GM18505 (cell line): ENCODE measurements at regions not wholly inside any gene's neighbourhood (a gene's known extent, or its start where the extent isn't known, plus 50 kb on each side); places are given as distances from the start of the nearest gene placed in this dataset.

Experiments used
- ATAC-seq: cut with Tn5 transposase; IDR thresholded peaks from one replicate; pipeline ENCODE4 v1.9.1; 2021; ENCODE audit not compliant: unreplicated experiment
- POLR2A ChIP-seq: IDR thresholded peaks from 4 replicates; pipeline ENCODE4 v1.6.1; 2011; ENCODE audit warnings: borderline replicate concordance; ENCODE audit not compliant: insufficient read depth, insufficient read length; ENCODE audit errors: extremely low read depth

GRCh38 chr7:145696071-145696470, 420.5 kb upstream of the CNTNAP2 start:
- TF ChIP-seq POLR2A = no peak
- no peak for ATAC-seq

- no peak for TF ChIP-seq POLR2A
- no peak for ATAC-seq
These were observed 424.2 kb upstream of the CNTNAP2 start for GRCh38 chr7:145692237-145692950.

GRCh38 chr7:145691377-145691914, 425.2 kb upstream of the CNTNAP2 start:
- no peak for ATAC-seq

GRCh38 chr7:145681646-145682045, 435.0 kb upstream of the CNTNAP2 start:
- no peak for TF ChIP-seq POLR2A
- no peak for ATAC-seq

More at GRCh38 chr7:145691377-145691914, 425.2 kb upstream of the CNTNAP2 start:
- TF ChIP-seq POLR2A = no peak

- no peak for TF ChIP-seq POLR2A
- no peak for ATAC-seq
These were observed 435.4 kb upstream of the CNTNAP2 start for GRCh38 chr7:145681159-145681558.

- ATAC-seq = no peak
These were observed 450.9 kb upstream of the CNTNAP2 start for GRCh38 chr7:145665499-145666258.

GRCh38 chr7:145655666-145656065, 460.9 kb upstream of the CNTNAP2 start:
- TF ChIP-seq POLR2A = no peak
- ATAC-seq = no peak

More at GRCh38 chr7:145665499-145666258, 450.9 kb upstream of the CNTNAP2 start:
- TF ChIP-seq POLR2A = no peak

- no peak for ATAC-seq
These were observed 471.5 kb upstream of the CNTNAP2 start for GRCh38 chr7:145645135-145645515.

GRCh38 chr7:145644426-145645134, 472.0 kb upstream of the CNTNAP2 start:
- TF ChIP-seq POLR2A = no peak
- no peak for ATAC-seq

More at GRCh38 chr7:145645135-145645515, 471.5 kb upstream of the CNTNAP2 start:
- no peak for TF ChIP-seq POLR2A

- no peak for TF ChIP-seq POLR2A
These were observed 472.6 kb upstream of the CNTNAP2 start for GRCh38 chr7:145643981-145644380.

GRCh38 chr7:145633513-145633912, 483.1 kb upstream of the CNTNAP2 start:
- no peak for ATAC-seq
- TF ChIP-seq POLR2A = no peak

More at GRCh38 chr7:145643981-145644380, 472.6 kb upstream of the CNTNAP2 start:
- ATAC-seq = no peak

- ATAC-seq = no peak
These were observed 492.0 kb upstream of the CNTNAP2 start for GRCh38 chr7:145624618-145625017.

GRCh38 chr7:145605963-145606362, 510.6 kb upstream of the CNTNAP2 start:
- no peak for TF ChIP-seq POLR2A
- ATAC-seq = no peak

More at GRCh38 chr7:145624618-145625017, 492.0 kb upstream of the CNTNAP2 start:
- no peak for TF ChIP-seq POLR2A
